Fibroblast of the aortic adventitia (primary cell): ENCODE measurements at regions not wholly inside any gene's neighbourhood (a gene's known extent, or its start where the extent isn't known, plus 50 kb on each side); places are given as distances from the start of the nearest gene placed in this dataset.

Experiments
- DNase-seq: peaks from one replicate; pipeline ENCODE4 v3.0.0-alpha.2; 2010; ENCODE audit warnings: low read depth
- H3K4me3 ChIP-seq: 2 replicates; pipeline ENCODE4 v1.5.1; 2011; ENCODE audit warnings: low read depth, mild to moderate bottlenecking, control low read depth, low read length, moderate library complexity
- CTCF ChIP-seq: IDR thresholded peaks from 2 replicates; pipeline ENCODE4 v1.5.1; 2011; ENCODE audit warnings: mild to moderate bottlenecking, low read length, control low read depth, inconsistent platforms; ENCODE audit not compliant: insufficient read depth

- no peak overlapping the region for H3K4me3 ChIP-seq
- no peak for DNase-seq
- no peak for TF ChIP-seq CTCF
These were observed 1096.6 kb downstream of the TSN start for GRCh38 chr2:122851972-122852531.

- H3K4me3 ChIP-seq, result no peak overlapping the region
- DNase-seq, result no peak
- no peak for TF ChIP-seq CTCF
These were observed 1101.2 kb downstream of the TSN start for GRCh38 chr2:122856696-122857095.

- TF ChIP-seq CTCF, result no peak
- DNase-seq, result no peak
- H3K4me3 ChIP-seq, result no peak overlapping the region
These were observed 1102.7 kb downstream of the TSN start for GRCh38 chr2:122858075-122858702.

- DNase-seq, result no peak
- no peak for TF ChIP-seq CTCF
- no peak overlapping the region for H3K4me3 ChIP-seq
These were observed 1103.4 kb downstream of the TSN start for GRCh38 chr2:122858813-122859212.

- no peak for TF ChIP-seq CTCF
- DNase-seq, result no peak
- H3K4me3 ChIP-seq, result no peak overlapping the region
These were observed 1103.8 kb downstream of the TSN start for GRCh38 chr2:122859260-122859659.

GRCh38 chr2:122863532-122863931 is 1108.1 kb downstream of the TSN start:
- no peak for DNase-seq
- H3K4me3 ChIP-seq, result no peak overlapping the region
- no peak for TF ChIP-seq CTCF

- no peak for DNase-seq
- no peak for TF ChIP-seq CTCF
- H3K4me3 ChIP-seq, result no peak overlapping the region
These were observed 1109.3 kb downstream of the TSN start for GRCh38 chr2:122864728-122865127.
